ENCODE measurements at regions not wholly inside any gene's neighbourhood (a gene's known extent, or its start where the extent isn't known, plus 50 kb on each side); places are given as distances from the start of the nearest gene placed in this dataset.

- H3K36me3 Mint-ChIP-seq (ENCODE audit: low read depth) = no peaks in the 10 kb centered on the region
- no peak overlapping the region for H3K27ac ChIP-seq (ENCODE audit: low read depth in 1 of 2, low read length in 2 of 2)
- TF ChIP-seq CTCF (IDR thresholded peaks at IDR 0.05) = no peak
- H3K36me3 ChIP-seq (ENCODE audit: insufficient read depth, low read length) = no peaks in the 10 kb centered on the region
- H3K4me3 Mint-ChIP-seq = no peak overlapping the region
- H3K4me1 Mint-ChIP-seq (ENCODE audit: low read depth) = no peaks in the 10 kb centered on the region
- no peak for ATAC-seq (ENCODE audit: poor library complexity)
- peak in 1 of 14 experiments; percentile 12 for DNase-seq
- H3K27me3 ChIP-seq (ENCODE audit: control insufficient read depth in 1 of 2, insufficient read depth in 2 of 2, low read length in 2 of 2) = no peaks in the 10 kb centered on the region
- intact Hi-C loops (cut with DNase I, micrococcal nuclease) = no loop called here
- no peaks in the 10 kb centered on the region for H3K27me3 Mint-ChIP-seq
- ChIA-PET CTCF (no interaction called here), POLR2A (no interaction called here)
- H3K27ac Mint-ChIP-seq = no peak overlapping the region
- H3K9me3 ChIP-seq (ENCODE audit: control insufficient read depth in 1 of 2, insufficient read depth in 1 of 2, low read length in 2 of 2) = peaks cover 0 to 26% of the 10 kb centered on the region in 2 experiments
- H3K4me3 ChIP-seq (ENCODE audit: low read length) = no peak overlapping the region
- H3K4me1 ChIP-seq (ENCODE audit: insufficient read depth, low read length) = no peaks in the 10 kb centered on the region
- no peaks in the 10 kb centered on the region for H3K9me3 Mint-ChIP-seq
Observed at GRCh38 chr7:155980841-155981240, 168.6 kb upstream of the SHH start.

GRCh38 chr7:155979994-155980393 lies 167.7 kb upstream of the SHH start:
- intact Hi-C loops (cut with DNase I, micrococcal nuclease) = no loop called here
- no peaks in the 10 kb centered on the region for H3K4me1 Mint-ChIP-seq (ENCODE audit: low read depth)
- Histone ChIP-seq H3K9me3 (ENCODE audit: control insufficient read depth in 1 of 2, insufficient read depth in 1 of 2, low read length in 2 of 2) (peaks cover 0 to 21% of the 10 kb centered on the region in 2 experiments), H3K27me3 (ENCODE audit: control insufficient read depth in 1 of 2, insufficient read depth in 2 of 2, low read length in 2 of 2) (no peaks in the 10 kb centered on the region), H3K36me3 (ENCODE audit: insufficient read depth, low read length) (no peaks in the 10 kb centered on the region), H3K4me1 (ENCODE audit: insufficient read depth, low read length) (no peaks in the 10 kb centered on the region), H3K27ac (ENCODE audit: low read depth in 1 of 2, low read length in 2 of 2) (no peak overlapping the region), H3K4me3 (ENCODE audit: low read length) (no peak overlapping the region)
- no peak overlapping the region for H3K27ac Mint-ChIP-seq
- H3K27me3 Mint-ChIP-seq = no peaks in the 10 kb centered on the region
- CTCF ChIA-PET = no interaction called here
- no peak overlapping the region for H3K4me3 Mint-ChIP-seq
- TF ChIP-seq CTCF (IDR thresholded peaks at IDR 0.05) = no peak
- no peaks in the 10 kb centered on the region for H3K9me3 Mint-ChIP-seq
- DNase-seq (peak in 1 of 14 experiments; percentile 11), ATAC-seq (ENCODE audit: poor library complexity) (no peak)
- POLR2A ChIA-PET = no interaction called here
- no peaks in the 10 kb centered on the region for H3K36me3 Mint-ChIP-seq (ENCODE audit: low read depth)

- ATAC-seq (ENCODE audit: poor library complexity) = no peak
- intact Hi-C loops (cut with DNase I, micrococcal nuclease) = no loop called here
- Mint-ChIP-seq H3K27me3 (no peaks in the 10 kb centered on the region), H3K4me1 (ENCODE audit: low read depth) (no peaks in the 10 kb centered on the region), H3K9me3 (no peaks in the 10 kb centered on the region), H3K36me3 (ENCODE audit: low read depth) (no peaks in the 10 kb centered on the region), H3K27ac (no peak overlapping the region), H3K4me3 (no peak overlapping the region)
- TF ChIP-seq CTCF (IDR thresholded peaks at IDR 0.05) = no peak
- Histone ChIP-seq H3K36me3 (ENCODE audit: insufficient read depth, low read length) (no peaks in the 10 kb centered on the region), H3K27me3 (ENCODE audit: control insufficient read depth in 1 of 2, insufficient read depth in 2 of 2, low read length in 2 of 2) (no peaks in the 10 kb centered on the region), H3K27ac (ENCODE audit: low read depth in 1 of 2, low read length in 2 of 2) (no peak overlapping the region), H3K9me3 (ENCODE audit: control insufficient read depth in 1 of 2, insufficient read depth in 1 of 2, low read length in 2 of 2) (peaks cover 0 to 17% of the 10 kb centered on the region in 2 experiments), H3K4me3 (ENCODE audit: low read length) (no peak overlapping the region), H3K4me1 (ENCODE audit: insufficient read depth, low read length) (no peaks in the 10 kb centered on the region)
- POLR2A ChIA-PET = no interaction called here
- peak in 1 of 14 experiments; percentile 14 for DNase-seq
- CTCF ChIA-PET = no interaction called here
Observed at GRCh38 chr7:155979566-155979965, 167.3 kb upstream of the SHH start.

Data from CD4-positive, alpha-beta T cell (primary cell).